Esophagus squamous epithelium (tissue), 4 donors: ENCODE measurements at regions not wholly inside any gene's neighbourhood (a gene's known extent, or its start where the extent isn't known, plus 50 kb on each side); places are given as distances from the start of the nearest gene placed in this dataset.

Experiments used
- POLR2A ChIP-seq, 4 donors: fragments of 450-650 bp; IDR thresholded peaks; one replicate each; pipeline ENCODE4 v1.6.1; 2017; ENCODE audit warnings: antibody characterized with exemption in 4 of 4, mild to moderate bottlenecking in 4 of 4, moderate library complexity in 3 of 4
- TF ChIP-seq, protein P1 (sequence below), 6 experiments: fragments of 450-650 bp in 4 of 6; fragments of 200-600 bp in 2 of 6; sonication (generic) in 2 of 6; IDR thresholded peaks; one replicate each; pipeline ENCODE4 v1.5.1; 2016 to 2019; ENCODE audit warnings: antibody characterized with exemption in 6 of 6, mild to moderate bottlenecking in 4 of 6, moderate library complexity in 4 of 6

DNA sequence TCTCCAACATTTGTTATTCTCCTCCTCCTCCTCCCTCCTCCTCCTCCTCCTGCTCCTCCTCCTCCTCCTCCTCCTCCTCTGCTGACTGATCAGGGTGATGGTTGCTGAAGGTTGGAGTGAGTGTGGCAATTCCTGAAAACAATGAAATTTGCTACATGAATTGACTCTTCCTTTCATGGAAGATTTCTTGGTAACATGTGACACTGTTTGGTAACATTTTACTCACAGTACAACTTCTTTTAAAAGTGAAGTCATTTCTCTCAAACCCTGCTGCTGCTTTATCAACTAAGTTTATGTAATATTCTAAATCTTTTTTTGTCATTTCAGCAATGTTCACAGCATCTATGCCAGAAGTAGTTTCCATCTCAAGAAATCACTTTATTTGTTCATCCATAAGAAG, 543.0 kb downstream of the MAFB start:
- no peak for TF ChIP-seq POLR2A (IDR thresholded peaks at IDR 0.05)
- TF ChIP-seq, protein P1, sequence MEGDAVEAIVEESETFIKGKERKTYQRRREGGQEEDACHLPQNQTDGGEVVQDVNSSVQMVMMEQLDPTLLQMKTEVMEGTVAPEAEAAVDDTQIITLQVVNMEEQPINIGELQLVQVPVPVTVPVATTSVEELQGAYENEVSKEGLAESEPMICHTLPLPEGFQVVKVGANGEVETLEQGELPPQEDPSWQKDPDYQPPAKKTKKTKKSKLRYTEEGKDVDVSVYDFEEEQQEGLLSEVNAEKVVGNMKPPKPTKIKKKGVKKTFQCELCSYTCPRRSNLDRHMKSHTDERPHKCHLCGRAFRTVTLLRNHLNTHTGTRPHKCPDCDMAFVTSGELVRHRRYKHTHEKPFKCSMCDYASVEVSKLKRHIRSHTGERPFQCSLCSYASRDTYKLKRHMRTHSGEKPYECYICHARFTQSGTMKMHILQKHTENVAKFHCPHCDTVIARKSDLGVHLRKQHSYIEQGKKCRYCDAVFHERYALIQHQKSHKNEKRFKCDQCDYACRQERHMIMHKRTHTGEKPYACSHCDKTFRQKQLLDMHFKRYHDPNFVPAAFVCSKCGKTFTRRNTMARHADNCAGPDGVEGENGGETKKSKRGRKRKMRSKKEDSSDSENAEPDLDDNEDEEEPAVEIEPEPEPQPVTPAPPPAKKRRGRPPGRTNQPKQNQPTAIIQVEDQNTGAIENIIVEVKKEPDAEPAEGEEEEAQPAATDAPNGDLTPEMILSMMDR (IDR thresholded peaks at IDR 0.05), result no peak
